Activated CD4-positive, alpha-beta T cell treated with anti-CD3 and anti-CD28 coated beads, Interleukin-2, amount 50 U/mL, for 24 hours (primary cell): ENCODE measurements at regions not wholly inside any gene's neighbourhood (a gene's known extent, or its start where the extent isn't known, plus 50 kb on each side); places are given as distances from the start of the nearest gene placed in this dataset.
"Not testable (repeated sequence)": the region's sequence is repeated elsewhere in the genome, so short reads cannot be mapped to it uniquely, and the experiment has no call there.

Source experiments
- DNase-seq, 2 donors: peaks; one replicate each; pipeline ENCODE4 v3.0.0-alpha.2; 2020; ENCODE audit warnings: low read depth in 1 of 2, low spot score in 1 of 2

DNA sequence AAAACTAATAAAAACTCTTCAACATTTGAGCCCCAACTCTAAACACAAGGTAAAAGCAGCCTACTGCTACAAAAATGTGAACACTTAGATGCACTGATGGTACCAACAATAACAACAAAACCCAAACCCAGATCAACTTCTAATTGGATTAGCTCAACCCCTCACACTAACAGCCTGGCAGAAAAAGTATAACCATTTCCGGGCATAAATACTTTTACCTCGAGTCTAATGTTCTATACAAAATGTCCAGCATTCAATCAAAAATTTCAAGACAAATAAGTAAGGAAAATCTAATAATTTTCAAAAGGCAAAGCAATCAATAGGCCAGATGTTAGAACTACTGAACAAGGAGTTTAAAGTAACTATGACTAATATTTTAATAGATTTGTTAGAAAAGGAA is 303.3 kb downstream of the ARRDC4 start:
- DNase-seq = no peak

DNA sequence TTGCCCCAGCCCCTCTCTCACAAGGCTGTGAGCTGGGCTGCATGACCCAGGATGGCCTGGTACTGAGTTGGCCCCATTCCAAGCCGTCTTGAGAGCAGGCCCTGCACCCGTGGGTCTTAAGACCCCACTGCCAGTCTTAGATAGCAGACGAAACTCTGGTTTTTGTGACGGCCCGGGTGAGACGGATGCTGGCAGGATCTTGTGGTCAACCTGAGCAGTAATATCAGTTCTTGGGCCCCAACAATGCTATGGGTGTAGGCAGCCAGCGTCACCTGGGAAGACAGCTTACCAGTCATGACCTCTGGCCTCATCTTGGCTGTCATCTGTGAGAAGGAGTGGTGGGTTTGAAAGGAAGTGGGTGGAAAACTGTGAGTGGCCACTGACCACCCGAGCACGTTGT is 305.8 kb downstream of the ARRDC4 start:
- DNase-seq = no peak

DNA sequence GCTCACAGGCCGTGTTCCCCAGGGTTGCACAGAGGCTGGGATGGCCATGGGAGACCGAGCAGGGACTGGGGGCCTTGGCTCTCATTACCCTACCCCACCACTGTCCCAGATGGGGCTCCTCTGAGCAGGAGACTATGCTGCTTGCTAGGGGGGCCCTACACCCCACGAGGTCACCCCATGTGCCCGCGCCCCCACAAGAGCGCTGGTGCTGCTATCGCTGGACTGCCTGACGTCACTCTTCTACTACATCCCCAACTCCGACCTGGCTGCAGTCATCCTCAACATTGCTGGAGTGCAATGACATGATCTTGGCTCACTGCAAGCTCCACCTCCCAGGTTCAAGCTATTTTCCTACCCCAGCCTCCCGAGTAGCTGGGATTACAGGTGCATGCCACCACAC is 307.7 kb downstream of the ARRDC4 start:
- no peak for DNase-seq

DNA sequence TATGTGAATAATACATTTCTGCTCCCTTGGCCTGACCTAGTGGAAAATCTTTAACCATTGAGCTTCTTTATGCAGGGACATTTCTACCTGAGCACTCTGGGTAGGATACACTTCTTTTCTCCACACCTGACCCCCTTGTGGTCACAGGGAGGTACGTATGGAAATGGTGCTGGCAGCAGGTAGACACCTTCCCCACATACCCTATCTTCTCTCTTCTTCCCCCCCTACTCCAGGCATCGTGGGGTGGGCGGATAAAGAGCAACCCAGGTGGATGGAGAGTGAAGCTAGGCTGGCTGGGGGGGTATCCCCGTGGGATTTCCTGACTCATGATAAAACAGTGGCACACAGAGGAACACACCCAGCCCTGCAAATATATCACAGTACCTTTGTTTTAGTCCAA is 312.1 kb downstream of the ARRDC4 start:
- DNase-seq = no peak

DNA sequence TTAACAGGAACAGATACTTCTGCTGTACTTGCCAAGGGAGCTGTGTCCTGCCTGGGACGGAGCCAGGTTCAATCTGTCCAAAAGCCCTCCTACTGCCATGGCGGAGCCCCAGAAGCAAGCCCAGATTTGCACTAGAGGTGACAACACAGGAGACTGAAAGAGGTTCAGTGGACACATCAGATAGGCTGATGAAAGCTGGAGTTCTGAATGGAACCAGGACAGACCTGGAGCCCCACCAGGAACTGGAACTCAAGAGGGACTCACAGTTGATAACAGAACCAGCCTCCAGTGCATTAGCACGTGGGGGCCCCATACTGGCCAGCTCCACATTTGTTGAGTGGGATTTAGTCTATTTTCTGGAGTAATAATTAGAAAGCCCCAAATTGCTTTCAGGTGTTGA is 315.5 kb downstream of the ARRDC4 start:
- no peak for DNase-seq

DNA sequence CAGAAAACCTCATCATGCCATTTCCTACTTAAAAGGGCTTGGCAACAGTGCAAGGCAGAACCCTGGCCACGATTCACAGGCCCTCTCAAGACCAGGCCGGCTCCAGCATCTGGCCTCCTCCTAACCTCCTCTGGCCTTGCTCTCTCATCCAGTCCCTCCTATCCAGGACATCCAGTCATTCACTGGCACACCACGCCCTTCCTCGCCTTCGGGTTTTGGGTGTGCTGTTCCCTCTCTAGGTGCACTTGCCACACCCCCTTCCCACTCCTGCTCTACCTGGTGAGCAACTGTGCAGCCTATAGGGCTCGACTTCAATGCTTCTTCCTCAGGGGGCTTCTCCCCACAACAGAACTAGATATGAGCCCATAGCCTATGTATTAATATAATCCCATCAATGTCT is 317.1 kb downstream of the ARRDC4 start:
- no peak for DNase-seq

DNA sequence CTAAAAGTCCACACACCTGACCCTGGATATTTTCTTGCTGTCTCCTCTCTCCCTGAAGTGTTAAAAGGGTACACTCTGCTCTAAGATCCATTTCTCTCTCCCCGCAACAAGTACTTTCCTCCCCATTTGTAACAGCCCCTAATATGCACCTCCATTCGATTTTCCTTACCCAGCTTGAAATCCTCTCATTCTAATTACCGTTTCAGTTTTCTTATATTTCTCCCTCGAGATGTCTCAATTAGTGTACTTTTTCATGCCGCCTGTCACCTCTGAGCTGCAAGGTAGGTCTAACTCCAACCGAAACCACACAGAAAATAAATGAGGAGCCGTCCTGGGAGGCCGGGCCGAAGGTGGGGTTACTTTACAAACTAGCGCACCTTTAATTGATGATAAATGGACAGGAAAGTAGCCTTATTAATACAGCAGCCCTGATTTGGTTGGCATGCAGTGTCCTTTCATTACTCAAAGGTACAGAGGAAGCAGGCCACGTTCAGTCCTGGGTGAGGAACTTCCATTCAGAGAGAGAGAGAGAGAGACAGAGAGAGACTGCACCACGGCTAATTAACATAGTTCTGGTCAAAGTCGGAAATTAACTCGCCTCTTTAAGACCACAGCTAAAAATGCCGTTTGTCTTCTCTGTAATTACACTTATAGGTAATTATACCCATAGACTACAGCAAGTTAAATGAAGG is 319.9 kb downstream of the ARRDC4 start:
- no peak for DNase-seq

DNA sequence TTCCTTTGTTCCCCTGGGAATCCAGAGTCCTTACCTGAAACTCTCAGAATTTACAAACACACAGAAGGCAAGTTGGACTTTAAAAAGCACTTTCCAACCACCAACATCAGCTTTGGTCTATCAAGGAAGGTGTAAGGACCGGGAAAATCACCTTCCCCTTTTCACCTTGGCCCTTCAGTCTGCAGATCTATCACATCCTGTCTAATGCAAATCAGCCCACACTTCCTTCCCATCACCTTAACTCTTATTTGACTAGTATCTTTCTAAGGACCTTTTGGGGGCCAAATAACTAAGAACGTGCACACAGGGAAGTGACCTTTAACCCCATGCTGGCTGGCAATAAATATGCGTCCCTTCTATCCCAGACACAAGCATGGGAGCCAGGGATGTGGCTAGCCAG is 320.6 kb downstream of the ARRDC4 start:
- DNase-seq = no peak

DNA sequence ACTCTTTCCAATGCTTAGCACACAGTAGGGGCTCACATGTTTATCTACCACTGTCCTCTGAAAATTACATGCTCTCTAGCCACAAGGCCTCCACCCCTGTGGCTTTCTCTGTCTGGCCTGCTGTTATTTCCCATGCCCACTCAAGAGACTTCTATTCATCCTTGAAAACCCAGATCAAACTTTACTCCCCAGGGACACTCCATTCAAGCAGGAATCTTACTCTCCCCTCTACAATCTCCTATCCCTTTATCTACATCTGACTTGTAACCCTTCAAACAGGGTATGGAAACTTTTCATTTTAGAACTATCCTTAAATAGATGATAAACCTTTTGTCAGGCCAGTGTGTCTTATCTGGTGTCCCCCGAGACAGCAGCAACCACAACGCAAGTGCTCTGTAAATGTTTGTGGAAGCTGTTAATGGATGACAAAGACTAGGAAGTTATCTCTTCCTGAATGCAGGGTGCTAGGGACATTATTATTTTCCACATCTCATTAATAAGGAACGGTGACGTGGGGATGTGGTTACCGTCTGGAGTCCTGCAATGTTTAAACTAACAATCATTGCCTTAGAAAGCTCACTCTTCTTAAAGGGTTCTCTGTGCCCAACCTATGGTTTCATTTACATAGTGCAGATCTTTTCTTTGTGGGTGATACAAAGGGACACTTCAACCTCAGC is 322.3 kb downstream of the ARRDC4 start:
- DNase-seq = no peak

DNA sequence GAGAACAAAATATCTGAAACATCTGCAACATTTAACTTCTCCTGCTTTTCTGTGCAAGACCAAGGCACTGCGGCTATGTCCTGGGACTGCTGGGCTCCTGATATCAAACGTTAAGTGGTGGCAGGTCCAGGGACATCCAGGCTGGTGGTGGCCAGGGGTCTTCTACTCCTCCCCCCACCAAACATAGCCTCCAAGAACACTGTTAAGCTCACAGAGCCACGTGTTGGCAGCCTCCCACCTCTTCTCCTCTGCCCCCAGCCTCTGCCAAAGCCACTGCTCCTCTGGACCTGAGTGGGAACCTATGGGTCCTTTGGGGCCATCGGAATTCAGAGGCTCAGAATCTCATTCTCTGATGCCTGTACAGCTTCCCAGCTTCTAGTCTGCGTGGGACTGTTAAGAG is 325.7 kb downstream of the ARRDC4 start:
- no peak for DNase-seq

DNA sequence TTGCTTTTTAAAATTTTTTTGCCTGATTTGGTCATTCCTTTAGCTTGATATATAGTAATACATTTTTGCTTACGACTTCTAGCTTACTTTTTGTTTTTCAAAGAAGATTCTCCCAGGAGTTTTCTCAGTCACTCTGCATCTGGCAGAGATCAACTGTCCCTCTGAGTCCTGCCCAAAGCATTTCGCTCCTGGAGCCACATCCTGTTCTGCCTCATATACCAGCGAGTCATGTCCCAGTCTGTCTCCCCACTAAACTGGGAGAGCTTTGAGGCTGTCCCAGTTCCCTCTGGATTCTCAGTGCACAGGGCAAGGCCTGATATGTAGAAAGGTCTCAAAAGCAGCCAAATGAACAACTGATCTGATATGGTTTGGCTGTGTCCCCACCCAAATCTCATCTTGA is 326.3 kb downstream of the ARRDC4 start:
- no peak for DNase-seq

DNA sequence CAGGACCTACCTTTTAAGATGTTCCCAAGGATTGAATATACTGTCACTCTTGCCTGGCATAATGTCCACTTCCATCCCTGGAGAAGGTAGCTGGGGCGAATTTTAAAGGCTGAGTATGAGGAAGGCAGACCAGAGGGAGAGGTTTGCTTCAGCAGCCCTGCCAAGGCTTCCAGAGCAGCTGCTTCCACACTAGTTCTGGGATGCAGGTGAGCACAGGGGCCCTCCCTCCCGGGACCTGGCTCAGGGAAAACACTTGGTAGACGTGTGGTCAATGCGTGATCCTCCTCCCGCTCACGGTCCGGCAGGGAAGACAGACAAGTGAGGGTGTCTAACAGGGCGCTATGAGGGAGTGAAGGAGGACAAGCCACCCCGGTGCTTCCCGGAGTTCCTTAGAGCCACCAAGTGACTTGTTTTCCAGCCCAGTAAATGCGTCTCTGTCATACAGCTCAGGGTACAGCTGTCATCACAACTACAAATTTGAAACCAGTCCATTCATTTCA is 327.6 kb downstream of the ARRDC4 start:
- no peak for DNase-seq

DNA sequence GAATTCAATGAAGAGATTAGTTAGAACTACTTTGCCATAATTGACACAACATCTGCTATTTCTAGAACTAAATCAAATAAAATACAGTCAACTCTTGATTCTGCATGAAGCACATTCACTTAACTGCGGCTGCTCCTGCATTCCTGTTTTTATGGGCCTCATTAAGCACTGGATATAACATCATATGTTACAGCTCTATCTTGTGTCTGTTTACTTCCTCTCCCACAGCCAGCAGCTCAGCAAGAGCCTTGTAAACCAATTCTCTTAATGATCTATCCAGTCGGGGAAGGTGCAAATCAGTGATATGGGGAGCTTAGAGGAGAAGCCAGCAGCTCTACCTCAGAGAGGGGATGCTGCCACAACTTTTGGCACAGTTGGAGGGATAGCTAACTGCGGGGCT is 329.2 kb downstream of the ARRDC4 start:
- no peak for DNase-seq

DNA sequence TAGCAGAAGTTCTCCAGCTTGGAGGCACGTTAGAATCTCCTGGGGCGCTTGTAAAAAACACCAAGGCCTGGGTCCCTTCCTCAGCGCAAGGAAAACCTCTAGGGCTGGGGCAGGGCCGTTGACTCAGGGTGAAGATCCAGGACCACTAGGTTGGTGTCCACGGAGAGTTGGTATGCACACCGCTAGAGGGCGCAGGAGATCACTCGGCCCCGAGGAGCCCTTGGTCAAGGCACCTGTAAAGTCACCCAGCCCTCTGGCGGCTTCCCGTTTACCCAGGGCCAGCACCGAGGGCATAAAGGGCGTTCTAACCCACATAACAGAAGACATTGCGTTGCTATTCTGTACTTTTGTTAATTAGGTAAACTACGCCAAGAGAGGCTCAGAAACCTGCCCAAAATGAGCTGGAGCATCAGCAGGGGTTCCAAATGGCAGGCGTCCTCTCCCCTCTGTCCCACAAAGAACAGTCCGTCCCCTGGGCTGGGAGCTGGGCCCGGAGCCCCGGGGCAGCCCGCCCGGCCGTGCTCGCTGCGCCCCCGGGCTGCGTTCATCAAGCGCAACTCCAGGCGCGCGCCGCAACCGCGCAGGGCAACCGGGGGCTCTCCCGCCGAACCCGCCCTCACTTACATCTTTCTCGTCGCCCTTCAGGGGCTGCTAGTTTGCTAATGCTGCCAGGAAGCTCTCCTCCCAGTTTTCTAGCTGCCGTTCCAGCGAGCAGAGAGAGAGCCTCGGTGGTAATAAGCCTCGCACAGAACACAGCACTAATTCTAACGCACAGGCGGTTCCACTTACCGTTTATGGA is 332.1 kb downstream of the ARRDC4 start:
- peak in 1 of 2 donors; percentile 19 for DNase-seq

DNA sequence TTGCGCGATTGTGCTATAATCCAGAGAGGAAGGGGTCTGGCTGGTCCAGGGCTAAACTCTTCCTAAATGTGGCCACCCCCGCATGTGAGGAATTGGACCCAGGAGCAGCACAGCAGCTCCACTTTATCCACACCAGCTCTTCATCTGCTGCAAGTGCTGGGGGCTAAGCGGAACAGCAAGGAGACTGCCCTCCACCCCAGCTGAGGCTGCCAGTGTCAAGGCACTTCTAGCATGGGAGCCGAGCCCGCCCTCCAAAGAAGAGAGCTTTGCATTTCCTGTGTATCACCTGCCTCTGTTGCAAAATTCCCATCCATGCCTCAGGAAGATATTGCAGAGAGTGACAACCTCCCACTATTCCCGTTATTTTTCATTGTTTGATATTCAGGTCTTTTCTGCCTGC is 333.6 kb downstream of the ARRDC4 start:
- no peak for DNase-seq

DNA sequence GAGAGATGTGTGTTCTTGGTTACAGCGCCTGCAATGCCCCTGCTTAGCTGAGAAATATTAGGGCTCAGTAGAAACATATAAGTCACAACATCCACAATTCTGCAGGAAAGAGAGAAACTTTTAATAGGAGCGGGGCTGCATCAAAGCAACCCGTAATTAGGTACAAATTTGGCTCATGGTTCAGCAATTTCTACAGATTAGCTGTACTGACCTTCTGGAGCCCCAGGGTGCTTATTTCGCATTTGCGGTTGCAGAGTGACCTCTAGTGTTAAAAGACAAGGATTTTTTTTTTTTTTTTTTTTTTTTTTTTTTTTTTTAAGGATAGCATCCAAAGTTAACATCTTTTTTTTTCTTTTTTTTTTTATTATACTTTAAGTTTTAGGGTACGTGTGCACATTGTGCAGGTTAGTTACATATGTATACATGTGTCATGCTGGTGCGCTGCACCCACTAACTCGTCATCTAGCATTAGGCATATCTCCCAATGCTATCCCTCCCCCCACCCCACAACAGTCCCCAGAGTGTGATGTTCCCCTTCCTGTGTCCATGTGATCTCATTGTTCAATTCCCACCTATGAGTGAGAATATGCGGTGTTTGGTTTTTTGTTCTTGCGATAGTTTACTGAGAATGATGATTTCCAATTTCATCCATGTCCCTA is 334.7 kb downstream of the ARRDC4 start:
- not testable (repeated sequence) for DNase-seq

DNA sequence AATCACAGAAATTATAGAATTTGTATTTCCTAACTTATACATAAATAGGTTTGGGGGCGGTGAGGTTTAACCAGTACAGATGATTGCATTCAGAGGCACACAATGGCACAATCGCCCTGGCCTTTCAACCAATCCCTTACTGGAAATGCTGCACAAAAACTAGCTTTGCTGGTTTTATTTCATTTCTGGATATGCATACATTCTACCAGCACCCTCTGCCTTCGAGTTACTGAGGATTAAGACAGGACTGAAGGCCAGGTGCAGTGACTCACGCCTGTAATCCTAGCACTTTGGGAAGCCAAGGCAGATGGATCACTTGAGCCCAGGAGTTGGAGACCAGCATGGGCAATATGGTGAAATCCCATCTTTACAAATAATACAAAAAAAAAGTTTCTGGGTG is 336.1 kb downstream of the ARRDC4 start:
- no peak for DNase-seq

DNA sequence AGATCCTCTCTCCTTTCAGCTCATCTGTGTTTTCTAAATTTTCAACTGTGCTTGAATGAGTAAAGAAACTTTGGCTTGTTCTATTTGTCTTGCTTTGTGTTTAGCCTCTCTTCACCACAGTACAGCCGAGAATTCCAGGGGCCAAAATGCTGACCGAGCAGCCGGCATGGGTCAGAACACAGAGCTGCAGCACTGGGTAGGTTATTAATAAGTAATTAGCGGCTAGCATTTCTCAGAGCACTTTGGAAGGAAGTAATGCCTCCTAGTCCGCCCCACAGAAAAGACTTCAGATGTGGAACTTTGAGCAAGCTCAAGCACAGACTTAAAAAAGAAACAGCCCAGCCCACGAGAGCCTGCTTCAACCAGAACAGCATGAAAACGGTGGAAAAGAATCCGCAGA is 343.9 kb downstream of the ARRDC4 start:
- DNase-seq = no peak

DNA sequence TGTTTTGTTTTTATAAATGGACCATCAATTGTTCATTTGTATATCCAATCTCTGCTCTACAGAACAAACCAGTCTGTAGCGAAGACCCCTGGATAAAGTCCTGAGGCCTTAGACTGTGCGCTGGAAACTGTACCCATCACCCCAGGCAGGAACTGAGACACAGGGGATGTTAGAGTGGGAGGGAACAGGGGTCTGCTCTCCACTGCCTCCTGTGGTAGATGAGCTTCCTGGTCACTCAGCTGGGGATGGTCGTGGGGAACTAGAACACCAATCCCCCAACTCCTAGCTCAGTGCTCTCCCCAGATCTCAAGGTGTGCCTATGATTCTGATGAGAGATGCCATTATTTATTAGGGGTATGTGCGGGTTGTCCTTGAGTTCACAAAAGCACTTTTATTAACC is 340.2 kb upstream of the IGF1R start:
- DNase-seq = no peak

DNA sequence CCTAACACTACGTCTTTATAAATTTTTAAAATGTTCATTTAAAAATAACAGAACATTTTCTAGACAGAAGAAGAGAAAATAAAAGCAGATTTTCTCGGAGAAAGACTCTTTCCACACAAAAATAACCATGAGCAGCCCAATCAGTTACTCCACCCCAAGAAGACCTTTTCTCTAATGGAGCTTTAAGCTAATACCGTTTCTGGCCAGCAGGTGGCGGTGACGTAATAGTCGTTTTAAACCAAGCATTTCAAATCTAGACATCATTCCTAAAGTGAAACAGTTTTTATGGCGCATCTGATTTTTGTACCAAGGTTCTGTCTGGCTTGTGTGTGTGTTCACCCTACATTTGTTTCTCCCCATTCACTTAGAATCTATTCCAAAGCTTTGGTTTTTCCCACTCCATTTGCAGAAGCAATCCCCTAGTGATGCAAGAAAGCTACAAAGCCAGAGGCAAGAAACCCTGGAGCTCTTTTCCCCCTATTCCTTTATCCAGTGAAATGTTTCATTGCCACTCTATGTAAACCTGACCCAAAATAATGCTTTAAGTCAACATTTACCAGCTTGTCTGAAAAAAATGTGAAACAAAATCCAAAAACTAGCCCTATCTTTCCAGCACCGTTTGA is 336.7 kb upstream of the IGF1R start:
- peak; percentile 36 to 58 for DNase-seq

DNA sequence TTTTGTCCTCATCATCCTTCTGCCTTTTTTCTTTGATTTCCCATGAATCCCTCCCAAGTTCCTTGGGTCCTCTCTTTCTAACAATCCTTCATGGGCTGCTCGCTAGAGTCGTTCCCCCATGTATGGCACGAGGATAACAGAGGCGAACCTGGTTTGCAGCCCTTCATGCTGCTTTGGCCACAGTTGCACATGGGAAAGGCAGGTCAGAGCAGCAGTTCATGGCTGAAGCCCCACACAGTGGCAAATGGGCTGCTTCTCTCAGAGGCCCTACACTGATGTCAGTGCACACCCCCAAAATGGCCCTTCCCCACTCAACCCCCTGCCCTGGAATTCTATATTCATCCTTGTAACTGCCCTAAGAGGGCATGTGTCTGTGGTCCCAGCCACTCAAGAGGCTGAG is 335.4 kb upstream of the IGF1R start:
- no peak for DNase-seq
